ENCODE measurements at regions not wholly inside any gene's neighbourhood (a gene's known extent, or its start where the extent isn't known, plus 50 kb on each side); places are given as distances from the start of the nearest gene placed in this dataset.

DNA sequence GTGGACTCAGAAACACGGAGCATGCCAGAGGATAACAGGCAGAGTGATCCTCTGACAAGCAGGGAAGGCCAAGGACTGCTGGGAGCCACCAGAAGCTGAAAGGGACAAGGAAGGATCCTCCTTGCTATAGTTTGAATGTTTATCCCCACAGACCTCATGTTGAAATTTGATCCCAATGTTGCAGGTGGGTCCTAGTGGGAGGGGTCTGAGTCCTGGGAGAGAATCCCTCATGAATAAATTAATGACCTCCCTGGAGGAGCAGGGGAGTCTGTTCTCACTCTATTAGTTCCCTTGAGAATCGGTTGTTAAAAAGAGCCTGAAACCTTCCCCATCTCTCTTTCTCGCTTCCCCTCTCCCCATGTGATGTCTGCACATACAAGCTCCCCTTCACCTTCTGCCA lies 124.4 kb downstream of the FBXO15 start:
- TF ChIP-seq, protein P1, sequence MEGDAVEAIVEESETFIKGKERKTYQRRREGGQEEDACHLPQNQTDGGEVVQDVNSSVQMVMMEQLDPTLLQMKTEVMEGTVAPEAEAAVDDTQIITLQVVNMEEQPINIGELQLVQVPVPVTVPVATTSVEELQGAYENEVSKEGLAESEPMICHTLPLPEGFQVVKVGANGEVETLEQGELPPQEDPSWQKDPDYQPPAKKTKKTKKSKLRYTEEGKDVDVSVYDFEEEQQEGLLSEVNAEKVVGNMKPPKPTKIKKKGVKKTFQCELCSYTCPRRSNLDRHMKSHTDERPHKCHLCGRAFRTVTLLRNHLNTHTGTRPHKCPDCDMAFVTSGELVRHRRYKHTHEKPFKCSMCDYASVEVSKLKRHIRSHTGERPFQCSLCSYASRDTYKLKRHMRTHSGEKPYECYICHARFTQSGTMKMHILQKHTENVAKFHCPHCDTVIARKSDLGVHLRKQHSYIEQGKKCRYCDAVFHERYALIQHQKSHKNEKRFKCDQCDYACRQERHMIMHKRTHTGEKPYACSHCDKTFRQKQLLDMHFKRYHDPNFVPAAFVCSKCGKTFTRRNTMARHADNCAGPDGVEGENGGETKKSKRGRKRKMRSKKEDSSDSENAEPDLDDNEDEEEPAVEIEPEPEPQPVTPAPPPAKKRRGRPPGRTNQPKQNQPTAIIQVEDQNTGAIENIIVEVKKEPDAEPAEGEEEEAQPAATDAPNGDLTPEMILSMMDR (IDR thresholded peaks at IDR 0.05; ENCODE audit: borderline replicate concordance, control extremely low read depth, extremely low read depth, insufficient read depth, missing control alignments) = no peak
- no peak for DNase-seq (ENCODE audit: low spot score)
- in situ Hi-C loops (cut with MboI; ENCODE audit: low sequenced_read_pairs, unreplicated experiment) = no loop called here

DNA sequence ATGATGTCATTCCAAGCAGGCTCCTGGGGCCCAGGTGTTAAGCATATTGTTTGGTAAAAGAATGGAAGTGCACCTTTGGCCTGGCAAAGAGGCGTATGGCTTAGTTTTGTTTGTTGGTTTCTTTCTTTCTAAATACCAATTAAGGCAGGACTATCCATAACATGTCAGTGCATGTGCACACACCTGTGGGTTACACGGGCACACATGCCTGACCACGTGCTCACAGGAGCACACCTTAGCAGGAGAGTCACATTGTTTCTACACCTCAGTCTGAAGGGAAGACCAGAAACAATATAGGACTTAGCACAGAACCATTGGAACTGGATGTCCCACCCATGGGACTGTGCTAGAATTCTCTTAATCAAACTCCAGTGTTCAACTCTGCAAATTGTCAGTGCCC lies 127.8 kb downstream of the FBXO15 start:
- TF ChIP-seq, protein P1 (IDR thresholded peaks at IDR 0.05; ENCODE audit: borderline replicate concordance, control extremely low read depth, extremely low read depth, insufficient read depth, missing control alignments) = no peak
- no peak for DNase-seq (ENCODE audit: low spot score)
- in situ Hi-C loops (cut with MboI; ENCODE audit: low sequenced_read_pairs, unreplicated experiment) = no loop called here

DNA sequence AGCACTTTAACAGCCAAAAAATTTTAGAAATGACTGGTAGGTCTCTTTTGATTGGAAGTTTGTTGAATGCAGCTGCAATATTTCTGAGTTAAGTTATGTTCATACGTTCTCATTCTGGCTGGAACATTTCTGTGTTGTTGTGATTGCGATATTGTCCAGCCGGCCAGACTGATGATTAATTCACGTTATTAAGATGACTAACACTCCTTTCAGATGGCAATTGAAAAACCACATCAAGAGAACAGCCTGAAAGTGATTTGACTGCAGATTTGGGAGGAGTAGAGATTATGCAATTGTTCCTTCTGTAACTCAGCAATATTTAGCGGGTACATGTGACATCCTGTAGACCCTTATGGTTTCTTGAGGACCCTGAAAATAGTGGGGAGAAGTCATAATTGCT lies 133.7 kb downstream of the FBXO15 start:
- DNase-seq (ENCODE audit: low spot score) = no peak
- in situ Hi-C loops (cut with MboI; ENCODE audit: low sequenced_read_pairs, unreplicated experiment) = no loop called here
- TF ChIP-seq, protein P1 (IDR thresholded peaks at IDR 0.05; ENCODE audit: borderline replicate concordance, control extremely low read depth, extremely low read depth, insufficient read depth, missing control alignments) = no peak

DNA sequence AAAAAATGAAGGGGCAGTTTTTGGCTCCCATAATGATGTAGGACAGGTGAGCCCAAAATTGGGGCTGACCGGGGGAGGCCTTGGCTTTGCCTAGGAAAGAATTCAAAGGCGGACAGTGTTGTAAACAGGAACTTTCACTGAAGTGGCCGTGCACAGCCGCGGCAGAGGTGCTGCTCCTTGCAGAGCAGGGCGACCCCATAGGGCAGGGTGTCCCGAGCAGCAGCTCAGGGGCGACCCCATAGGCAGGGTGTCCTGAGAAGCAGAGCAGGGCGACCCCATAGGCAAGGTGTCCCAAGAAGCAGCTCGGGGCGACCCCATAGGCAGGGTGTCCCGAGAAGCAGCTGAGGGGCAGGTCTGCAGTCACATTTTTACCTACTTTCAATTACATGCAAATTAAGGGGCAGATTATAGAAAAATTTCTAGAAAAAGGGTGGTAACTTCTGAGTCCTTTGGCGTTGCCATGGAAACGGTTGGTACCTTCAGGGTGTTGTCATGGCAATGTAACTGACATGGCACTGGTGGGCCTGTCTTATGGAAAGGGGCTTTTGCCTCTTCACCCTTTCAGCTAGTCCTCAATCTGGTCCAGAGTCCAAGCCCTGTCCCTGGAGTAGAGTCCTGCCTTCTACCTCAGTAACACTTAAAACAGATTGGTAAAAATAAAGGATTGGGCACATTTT lies 134.5 kb downstream of the FBXO15 start:
- in situ Hi-C loops (cut with MboI; ENCODE audit: low sequenced_read_pairs, unreplicated experiment) = no loop called here
- no peak for DNase-seq (ENCODE audit: low spot score)
- TF ChIP-seq, protein P1 (IDR thresholded peaks at IDR 0.05; ENCODE audit: borderline replicate concordance, control extremely low read depth, extremely low read depth, insufficient read depth, missing control alignments) = no peak

DNA sequence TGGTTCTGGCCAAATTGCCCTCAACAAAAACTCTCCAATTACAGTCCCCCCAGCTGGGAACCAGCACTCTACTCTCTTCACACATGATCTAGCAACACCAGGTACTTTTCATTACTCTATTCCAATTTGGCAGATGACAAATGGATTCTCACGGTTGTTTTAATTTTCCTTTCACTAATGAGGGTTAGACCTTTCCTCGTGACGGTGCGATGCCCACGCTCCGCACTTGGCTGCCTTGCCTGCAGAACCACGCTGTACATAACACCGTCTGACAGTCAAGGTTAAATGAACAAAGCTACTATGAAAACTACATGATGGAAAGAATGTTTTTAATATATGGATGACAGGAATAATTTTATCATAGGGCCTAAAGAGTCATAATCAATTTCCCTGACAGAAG lies 141.5 kb downstream of the FBXO15 start:
- in situ Hi-C loops (cut with MboI; ENCODE audit: low sequenced_read_pairs, unreplicated experiment) = no loop called here
- no peak for DNase-seq (ENCODE audit: low spot score)
- TF ChIP-seq, protein P1 (IDR thresholded peaks at IDR 0.05; ENCODE audit: borderline replicate concordance, control extremely low read depth, extremely low read depth, insufficient read depth, missing control alignments) = no peak

DNA sequence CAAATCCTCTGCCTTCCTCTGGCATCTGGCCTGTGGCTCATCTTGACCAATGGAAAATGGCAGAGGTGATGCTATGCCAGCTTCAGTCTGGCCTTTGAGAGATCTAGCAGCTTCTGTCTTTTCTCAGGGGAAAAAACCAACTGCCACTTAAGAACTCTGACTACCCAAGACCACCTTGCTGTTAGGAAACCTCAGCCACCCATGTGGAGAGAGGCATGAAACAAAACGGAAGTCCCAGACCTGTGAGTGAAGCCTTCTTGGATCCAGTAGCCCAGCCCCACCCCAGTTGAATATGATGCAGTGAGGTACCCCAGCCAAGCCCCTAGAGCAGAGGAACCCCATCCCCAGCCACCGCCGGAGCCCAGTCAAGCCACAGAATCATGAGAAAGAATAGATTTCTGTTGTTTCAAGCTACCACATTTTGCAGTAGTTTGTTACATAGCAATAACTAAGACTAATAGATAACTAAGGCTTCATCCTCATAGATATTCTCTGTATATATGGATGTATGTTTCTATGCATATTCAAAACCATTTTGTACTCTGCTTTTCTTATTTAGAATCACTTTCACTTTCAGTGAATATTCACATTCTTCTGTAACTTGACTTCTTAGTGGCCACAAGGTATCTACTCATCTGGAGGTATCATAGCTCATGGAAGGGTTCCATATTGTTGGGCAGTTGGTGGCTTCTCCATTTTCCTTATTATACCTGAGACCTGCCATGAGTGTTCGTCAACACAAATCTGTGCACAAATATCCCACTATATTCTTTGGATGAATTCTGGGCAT lies 142.1 kb downstream of the FBXO15 start:
- in situ Hi-C loops (cut with MboI; ENCODE audit: low sequenced_read_pairs, unreplicated experiment) = no loop called here
- no peak for DNase-seq (ENCODE audit: low spot score)
- TF ChIP-seq, protein P1 (IDR thresholded peaks at IDR 0.05; ENCODE audit: borderline replicate concordance, control extremely low read depth, extremely low read depth, insufficient read depth, missing control alignments) = no peak

Data from GM13976 (cell line).